Right ventricle myocardium inferior (tissue), 1 donor: ENCODE measurements at regions not wholly inside any gene's neighbourhood (a gene's known extent, or its start where the extent isn't known, plus 50 kb on each side); places are given as distances from the start of the nearest gene placed in this dataset.

ENCODE experiments used
- ATAC-seq: fragments of 200-7000 bp; cut with Tn5 transposase; one replicate; pipeline ENCODE4 v1.9.1; 2020; ENCODE audit warnings: mild to moderate bottlenecking, moderate library complexity
- DNase-seq: peaks from one replicate; pipeline ENCODE4 v3.0.0; 2021; ENCODE audit errors: missing footprints
- intact Hi-C: fragments of 100-400 bp; cut with DNase I; formaldehyde crosslinking; loops from one replicate; pipeline ENCODE4 v1.11.0; 2022
- donor health status: DM: no; HTN: yes; CAD: no; lungs with severe emphysema.

GRCh38 chrX:116226665-116227484, 56.3 kb downstream of the AGTR2 start:
- DNase-seq (no peak), ATAC-seq (no peak)
- intact Hi-C loops: no loop called here

- DNase-seq (no peak), ATAC-seq (no peak)
- intact Hi-C loops: no loop called here
Measured at GRCh38 chrX:116230130-116230898, 59.8 kb downstream of the AGTR2 start.

- ATAC-seq (no peak), DNase-seq (no peak)
- intact Hi-C loops: no loop called here
Measured at GRCh38 chrX:116232833-116233232, 62.3 kb downstream of the AGTR2 start.

- intact Hi-C loops: no loop called here
- no peak for ATAC-seq
Measured at GRCh38 chrX:116236666-116237065, 66.1 kb downstream of the AGTR2 start.

GRCh38 chrX:116238093-116238492, 67.5 kb downstream of the AGTR2 start:
- DNase-seq (no peak), ATAC-seq (no peak)
- intact Hi-C loops: no loop called here

More at GRCh38 chrX:116236666-116237065, 66.1 kb downstream of the AGTR2 start:
- no peak for DNase-seq

- intact Hi-C loops: no loop called here
- DNase-seq (no peak), ATAC-seq (no peak)
Measured at GRCh38 chrX:116238567-116239255, 68.2 kb downstream of the AGTR2 start.

- ATAC-seq: no peak
- intact Hi-C loops: no loop called here
- no peak for DNase-seq
Measured at GRCh38 chrX:116239944-116240840, 69.6 kb downstream of the AGTR2 start.

- no peak for DNase-seq
- no peak for ATAC-seq
- intact Hi-C loops: no loop called here
Measured at GRCh38 chrX:116241001-116241400, 70.5 kb downstream of the AGTR2 start.

- intact Hi-C loops: no loop called here
- no peak for DNase-seq
Measured at GRCh38 chrX:116243039-116243438, 72.5 kb downstream of the AGTR2 start.

GRCh38 chrX:116246261-116246660, 75.7 kb downstream of the AGTR2 start:
- no peak for DNase-seq
- no peak for ATAC-seq
- intact Hi-C loops: no loop called here

More at GRCh38 chrX:116243039-116243438, 72.5 kb downstream of the AGTR2 start:
- ATAC-seq: no peak

GRCh38 chrX:116267511-116268040, 97.0 kb downstream of the AGTR2 start:
- ATAC-seq: no peak
- intact Hi-C loops: no loop called here

GRCh38 chrX:116272322-116272721, 101.8 kb downstream of the AGTR2 start:
- intact Hi-C loops: no loop called here
- no peak for ATAC-seq

More at GRCh38 chrX:116267511-116268040, 97.0 kb downstream of the AGTR2 start:
- no peak for DNase-seq

GRCh38 chrX:116272861-116273260, 102.3 kb downstream of the AGTR2 start:
- no peak for ATAC-seq
- intact Hi-C loops: no loop called here
- DNase-seq: no peak

More at GRCh38 chrX:116272322-116272721, 101.8 kb downstream of the AGTR2 start:
- no peak for DNase-seq

GRCh38 chrX:116276261-116276660, 105.7 kb downstream of the AGTR2 start:
- DNase-seq: no peak
- intact Hi-C loops: no loop called here
- ATAC-seq: no peak

- no peak for DNase-seq
- peak; percentile 44 for ATAC-seq
- intact Hi-C loops: no loop called here
Measured at GRCh38 chrX:116277351-116278225, 107.0 kb downstream of the AGTR2 start.

- intact Hi-C loops: no loop called here
- DNase-seq (no peak), ATAC-seq (no peak)
Measured at GRCh38 chrX:116278826-116279225, 108.3 kb downstream of the AGTR2 start.

GRCh38 chrX:116281106-116281505, 110.6 kb downstream of the AGTR2 start:
- DNase-seq (no peak), ATAC-seq (no peak)
- intact Hi-C loops: no loop called here
